ENCODE measurements at regions not wholly inside any gene's neighbourhood (a gene's known extent, or its start where the extent isn't known, plus 50 kb on each side); places are given as distances from the start of the nearest gene placed in this dataset.
"Not testable (repeated sequence)": the region's sequence is repeated elsewhere in the genome, so short reads cannot be mapped to it uniquely, and the experiment has no call there.

DNA sequence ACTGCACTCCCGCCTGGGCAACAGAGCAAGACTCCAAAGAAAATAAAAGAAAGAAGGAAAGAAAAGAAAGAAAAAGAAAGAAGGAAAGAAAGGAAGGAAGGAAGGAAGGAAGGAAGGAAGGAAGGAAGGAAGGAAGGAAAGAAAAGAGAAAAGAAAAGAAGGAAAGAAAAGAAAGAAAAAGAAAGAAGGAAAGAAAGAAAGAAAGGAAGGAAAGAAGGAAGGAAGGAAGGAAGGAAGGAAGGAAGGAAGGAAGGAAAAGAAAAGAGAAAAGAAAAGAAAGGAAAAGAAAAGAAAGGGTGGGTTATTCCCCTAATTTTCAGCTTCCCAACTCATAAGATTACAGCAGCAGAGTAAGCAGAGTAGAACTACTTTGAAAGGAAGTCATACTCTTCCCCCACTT, 64.4 kb downstream of the TMEM200C start:
- H3K27ac Mint-ChIP-seq, H3K4me1 Mint-ChIP-seq, H3K4me3 Mint-ChIP-seq, ATAC-seq, H3K36me3 Mint-ChIP-seq, H3K9me3 Mint-ChIP-seq, H3K27me3 Mint-ChIP-seq: not testable (repeated sequence)

DNA sequence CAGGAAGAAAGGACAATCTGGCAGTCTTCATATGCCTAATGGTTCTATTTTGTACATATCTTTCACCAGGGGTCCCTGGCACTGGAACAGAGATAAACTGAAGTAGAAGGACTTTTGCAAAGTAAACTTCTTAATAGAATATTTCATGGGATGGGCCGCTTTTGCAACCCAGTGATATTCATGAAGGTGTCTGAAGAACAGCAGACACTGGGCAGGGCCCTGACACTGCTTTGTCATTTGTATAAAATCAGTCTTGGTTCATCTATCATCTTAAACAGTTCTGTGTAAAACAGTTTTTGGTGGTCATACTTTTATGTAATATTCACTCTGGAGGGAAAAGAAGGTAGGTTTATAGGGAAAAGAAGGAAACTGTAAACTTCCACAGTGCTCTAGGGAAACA, 66.4 kb downstream of the TMEM200C start:
- no peaks in the 10 kb centered on the region for H3K36me3 Mint-ChIP-seq
- H3K4me3 Mint-ChIP-seq, result no peak overlapping the region
- no peak for ATAC-seq
- peaks cover 2% of the 10 kb centered on the region for H3K9me3 Mint-ChIP-seq
- no peak overlapping the region for H3K27ac Mint-ChIP-seq
- no peaks in the 10 kb centered on the region for H3K4me1 Mint-ChIP-seq
- H3K27me3 Mint-ChIP-seq, result peaks cover 9% of the 10 kb centered on the region

DNA sequence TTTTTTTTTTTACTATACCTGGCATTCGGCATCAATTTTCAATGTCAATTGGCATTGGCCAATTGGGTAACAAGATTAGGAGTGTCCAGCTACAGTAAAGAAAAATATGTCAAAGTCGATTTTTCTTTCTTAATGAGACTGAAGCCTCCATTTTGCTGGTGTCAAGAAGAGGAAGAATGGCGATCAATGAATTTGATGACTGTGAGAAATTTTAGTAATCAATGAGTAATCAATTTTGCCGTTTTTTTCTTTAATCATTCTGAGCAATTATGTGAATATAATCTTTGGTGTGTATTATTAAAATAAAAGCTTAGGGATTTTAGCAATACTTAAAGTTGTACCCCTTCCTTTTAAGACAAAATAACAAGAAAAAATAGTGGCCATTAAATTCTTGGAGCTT, 69.7 kb downstream of the TMEM200C start:
- Mint-ChIP-seq H3K4me1 (no peaks in the 10 kb centered on the region), H3K9me3 (peaks cover 2% of the 10 kb centered on the region), H3K27me3 (peaks cover 3% of the 10 kb centered on the region), H3K4me3 (no peak overlapping the region), H3K36me3 (no peaks in the 10 kb centered on the region), H3K27ac (no peak overlapping the region)
- ATAC-seq, result no peak

DNA sequence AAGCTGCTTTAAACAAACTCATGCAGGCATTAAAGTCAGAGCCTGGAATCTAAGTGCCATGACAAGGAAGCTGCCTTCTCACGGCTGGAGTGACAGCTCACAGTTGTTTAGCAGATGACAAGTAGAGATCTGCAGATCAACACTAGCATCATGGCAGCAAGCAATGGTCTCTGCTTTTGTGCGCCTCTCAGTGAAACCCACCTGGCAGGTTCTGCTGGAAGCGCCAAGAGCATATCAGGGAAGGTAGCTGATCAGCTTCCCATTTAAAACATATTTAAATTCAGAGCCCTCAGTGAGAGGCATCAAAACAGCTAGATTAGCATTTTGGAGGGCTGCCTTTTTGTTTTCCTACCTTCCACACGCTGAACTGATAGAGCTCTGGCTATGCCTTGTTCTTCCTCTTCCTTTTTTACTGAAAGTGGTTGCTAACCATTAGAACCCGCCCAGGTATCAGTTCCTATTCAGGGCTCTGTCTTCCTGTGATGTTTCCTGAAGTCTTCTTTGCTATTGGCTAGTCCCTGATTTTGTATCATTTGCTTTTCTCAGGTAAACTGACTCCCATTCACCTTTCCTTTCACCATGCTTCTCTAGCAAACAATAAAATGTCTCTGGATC, 70.8 kb downstream of the TMEM200C start:
- Mint-ChIP-seq H3K36me3 (no peaks in the 10 kb centered on the region), H3K9me3 (peaks cover 2% of the 10 kb centered on the region), H3K27ac (no peak overlapping the region), H3K4me3 (no peak overlapping the region), H3K27me3 (no peaks in the 10 kb centered on the region), H3K4me1 (no peaks in the 10 kb centered on the region)
- no peak for ATAC-seq

DNA sequence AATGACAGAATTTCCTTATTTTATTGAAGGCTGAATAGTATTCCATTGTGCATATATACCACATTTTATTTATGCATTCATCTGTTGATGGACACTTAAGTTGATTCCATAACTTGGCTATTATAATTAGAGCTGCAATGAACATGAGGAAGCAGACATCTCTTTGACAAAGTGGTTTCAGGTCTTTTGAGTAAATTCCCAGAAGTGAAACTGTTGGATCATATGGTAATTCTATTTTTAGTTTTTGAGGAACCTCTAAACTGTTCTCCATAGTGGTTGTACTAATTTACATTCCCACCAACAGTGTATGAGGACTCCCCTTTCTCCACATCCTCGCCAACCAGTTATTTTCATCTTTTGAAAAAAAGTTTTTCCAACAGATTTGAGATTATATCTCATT, 77.5 kb downstream of the TMEM200C start:
- no peak overlapping the region for H3K4me3 Mint-ChIP-seq
- no peaks in the 10 kb centered on the region for H3K9me3 Mint-ChIP-seq
- no peak for ATAC-seq
- H3K27me3 Mint-ChIP-seq, result no peaks in the 10 kb centered on the region
- H3K27ac Mint-ChIP-seq, result no peak overlapping the region
- no peaks in the 10 kb centered on the region for H3K4me1 Mint-ChIP-seq
- no peaks in the 10 kb centered on the region for H3K36me3 Mint-ChIP-seq

DNA sequence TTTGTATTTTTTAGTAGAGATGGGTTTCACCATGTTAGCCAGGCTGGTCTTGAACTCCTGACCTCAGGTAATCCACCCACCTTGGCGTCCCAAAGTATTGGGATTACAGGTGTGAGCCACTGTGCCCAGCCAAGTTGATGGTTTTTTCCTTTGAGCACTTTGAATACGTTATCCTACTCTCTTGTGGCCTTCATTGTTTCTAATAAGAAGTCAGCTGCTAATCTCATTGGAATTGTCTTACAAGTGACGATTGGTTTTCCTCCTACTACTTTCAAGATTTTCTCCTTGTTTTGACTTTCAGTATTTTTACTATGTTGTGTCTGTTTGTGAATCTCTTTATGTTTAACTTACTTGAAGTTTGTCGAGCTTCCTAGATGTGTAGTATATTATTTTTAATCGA, 88.5 kb downstream of the TMEM200C start:
- ATAC-seq, result no peak
- no peak overlapping the region for H3K27ac Mint-ChIP-seq
- H3K4me1 Mint-ChIP-seq, result no peaks in the 10 kb centered on the region
- H3K4me3 Mint-ChIP-seq, result no peak overlapping the region
- H3K27me3 Mint-ChIP-seq, result no peaks in the 10 kb centered on the region
- no peaks in the 10 kb centered on the region for H3K36me3 Mint-ChIP-seq
- H3K9me3 Mint-ChIP-seq, result peaks cover 26% of the 10 kb centered on the region

DNA sequence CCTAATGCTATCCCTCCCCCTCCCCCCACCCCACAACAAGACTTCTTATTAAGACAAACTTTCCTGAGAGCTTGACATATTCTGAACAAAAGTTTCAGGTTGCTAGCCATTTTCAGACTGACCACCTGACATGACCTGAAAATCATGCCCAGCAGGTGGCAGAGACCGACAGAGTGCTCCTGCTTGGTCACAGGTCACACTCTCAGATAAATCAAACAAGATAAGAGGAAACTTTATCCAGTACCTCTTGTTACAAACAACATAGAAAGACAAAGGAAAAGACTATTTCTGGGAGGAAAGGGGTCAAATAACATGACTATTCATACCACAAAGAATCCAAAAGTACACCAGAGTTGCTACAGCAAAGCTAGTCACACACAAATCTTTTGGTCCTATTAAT, 107.4 kb downstream of the TMEM200C start:
- Mint-ChIP-seq H3K27me3 (no peaks in the 10 kb centered on the region), H3K4me3 (no peak overlapping the region), H3K9me3 (peaks cover 9% of the 10 kb centered on the region), H3K4me1 (no peaks in the 10 kb centered on the region), H3K36me3 (no peaks in the 10 kb centered on the region), H3K27ac (no peak overlapping the region)
- ATAC-seq, result no peak

DNA sequence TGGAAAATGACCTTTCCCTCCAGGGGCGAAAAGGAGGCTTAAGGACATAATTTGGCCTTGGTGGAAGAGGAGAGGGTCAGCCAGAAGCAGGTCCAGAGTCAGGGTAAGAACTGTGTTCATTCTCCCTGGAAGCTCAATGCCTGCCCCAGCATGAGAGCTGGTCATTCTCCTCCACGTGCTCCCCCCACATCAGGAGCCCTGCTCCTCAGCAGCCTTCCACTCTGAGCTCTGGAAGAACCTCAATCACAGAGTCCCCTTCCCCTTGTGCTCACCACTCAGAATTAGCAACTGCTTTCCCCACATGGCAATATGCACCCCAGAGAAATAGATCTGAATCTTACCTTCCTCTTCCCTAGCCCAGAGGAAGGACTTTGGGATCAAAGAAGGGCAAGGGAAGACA, 115.4 kb downstream of the TMEM200C start:
- peaks cover 8% of the 10 kb centered on the region for H3K9me3 Mint-ChIP-seq
- H3K4me1 Mint-ChIP-seq, result no peaks in the 10 kb centered on the region
- no peak overlapping the region for H3K27ac Mint-ChIP-seq
- no peak overlapping the region for H3K4me3 Mint-ChIP-seq
- no peaks in the 10 kb centered on the region for H3K36me3 Mint-ChIP-seq
- no peak for ATAC-seq
- H3K27me3 Mint-ChIP-seq, result no peaks in the 10 kb centered on the region

DNA sequence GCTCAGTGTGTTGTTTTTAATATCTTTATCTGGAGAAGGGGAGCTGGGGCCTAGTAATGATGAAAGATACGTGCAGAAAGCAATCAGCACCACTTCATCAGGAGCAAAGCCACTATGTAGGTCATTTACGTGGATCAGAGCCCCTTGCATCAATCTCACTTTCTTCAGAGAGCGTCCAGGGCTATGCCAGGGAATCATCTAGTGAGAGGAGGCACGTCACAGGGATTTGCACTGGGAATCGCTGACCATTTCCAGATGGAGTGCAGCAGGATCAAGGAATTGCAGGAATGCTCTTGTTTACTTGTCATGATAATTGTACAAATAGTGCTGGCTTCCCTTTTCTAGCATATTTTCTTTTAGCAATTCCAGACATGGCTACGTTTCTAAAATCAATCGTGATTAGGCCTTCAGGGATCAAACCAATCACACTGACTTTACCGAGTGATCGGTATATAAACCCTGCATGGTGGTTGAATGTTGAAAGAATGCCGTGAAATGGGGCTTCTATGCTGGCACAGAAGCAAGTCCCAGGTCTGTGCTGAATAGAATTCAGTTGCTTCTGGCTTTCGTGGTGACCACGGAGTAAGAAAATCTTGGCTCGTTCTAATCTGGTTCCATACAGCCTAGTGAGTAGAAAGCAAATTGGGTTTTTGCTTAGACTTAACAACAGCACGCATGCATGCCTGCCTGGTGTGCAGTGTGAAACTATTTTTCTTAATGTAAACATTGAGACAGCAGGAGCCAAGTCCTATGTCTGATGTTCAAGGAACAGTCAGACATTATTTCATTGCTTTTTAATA, 122.8 kb downstream of the TMEM200C start:
- Mint-ChIP-seq H3K27me3 (no peaks in the 10 kb centered on the region), H3K4me1 (no peaks in the 10 kb centered on the region), H3K27ac (no peak overlapping the region), H3K4me3 (no peak overlapping the region), H3K36me3 (no peaks in the 10 kb centered on the region), H3K9me3 (peaks cover 8% of the 10 kb centered on the region)
- no peak for ATAC-seq

DNA sequence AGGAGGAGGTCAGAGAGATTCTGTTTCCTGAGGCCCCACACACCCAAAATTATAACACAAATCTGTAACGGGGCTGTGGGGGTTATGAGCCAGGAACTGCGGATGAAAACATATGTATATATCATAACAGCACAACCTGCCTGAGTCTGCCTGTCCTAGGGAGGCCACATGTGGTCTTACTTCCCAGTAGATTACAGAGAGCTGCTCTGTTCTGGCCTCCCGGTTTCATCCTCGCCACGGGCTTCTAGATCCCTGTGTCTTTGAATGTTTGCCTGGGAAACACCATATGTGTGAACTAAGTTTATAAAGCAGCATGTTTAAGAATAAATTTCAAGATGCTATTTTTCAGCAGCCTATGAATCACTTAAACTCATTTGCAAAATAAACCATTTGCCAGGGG, 124.0 kb downstream of the TMEM200C start:
- Mint-ChIP-seq H3K27ac (no peak overlapping the region), H3K27me3 (no peaks in the 10 kb centered on the region), H3K36me3 (no peaks in the 10 kb centered on the region), H3K4me3 (no peak overlapping the region), H3K9me3 (peaks cover 3% of the 10 kb centered on the region), H3K4me1 (no peaks in the 10 kb centered on the region)
- ATAC-seq, result no peak

DNA sequence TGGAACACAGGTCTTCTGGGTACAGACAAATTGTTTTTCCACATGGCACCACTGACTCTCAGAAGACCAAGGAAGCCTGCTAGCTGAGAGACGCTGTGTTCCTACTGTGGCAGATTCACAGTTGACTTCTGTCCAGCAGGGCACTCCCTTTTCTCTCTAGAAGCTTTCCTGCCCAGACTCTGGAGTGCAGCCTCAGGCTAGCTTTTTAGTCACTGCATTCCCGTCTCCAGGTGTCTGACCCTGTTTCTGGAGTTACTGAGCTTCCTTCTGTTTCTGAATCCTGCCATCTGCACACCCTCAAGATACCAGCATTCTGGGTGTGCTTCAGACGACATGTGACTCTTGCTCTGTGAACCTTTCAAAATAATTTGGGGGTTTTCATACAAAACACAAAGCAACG, 125.1 kb downstream of the TMEM200C start:
- no peak for ATAC-seq
- Mint-ChIP-seq H3K4me3 (no peak overlapping the region), H3K9me3 (peaks cover 3% of the 10 kb centered on the region), H3K27me3 (no peaks in the 10 kb centered on the region), H3K27ac (no peak overlapping the region), H3K4me1 (no peaks in the 10 kb centered on the region), H3K36me3 (no peaks in the 10 kb centered on the region)

DNA sequence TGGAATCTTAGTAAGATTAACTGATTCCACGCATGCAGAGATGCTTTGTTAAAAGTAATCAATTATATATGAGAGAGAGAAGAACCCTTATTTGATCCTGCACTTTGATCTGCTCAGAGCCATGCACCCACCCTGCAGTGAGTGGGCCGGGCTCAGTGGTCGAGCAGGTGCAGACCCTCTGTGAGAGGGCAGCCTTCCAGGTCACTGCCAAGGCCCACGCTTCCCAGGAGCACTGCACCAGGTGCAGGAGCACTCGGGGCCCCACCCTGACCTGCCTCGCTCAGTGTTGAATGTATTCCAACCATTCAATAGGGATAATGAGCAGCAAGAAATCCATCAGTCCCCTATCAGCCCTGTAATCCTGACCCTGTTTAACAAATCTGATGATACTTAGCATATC, 126.9 kb downstream of the TMEM200C start:
- Mint-ChIP-seq H3K27me3 (no peaks in the 10 kb centered on the region), H3K4me1 (no peaks in the 10 kb centered on the region), H3K9me3 (no peaks in the 10 kb centered on the region), H3K36me3 (no peaks in the 10 kb centered on the region), H3K27ac (no peak overlapping the region), H3K4me3 (no peak overlapping the region)
- no peak for ATAC-seq

DNA sequence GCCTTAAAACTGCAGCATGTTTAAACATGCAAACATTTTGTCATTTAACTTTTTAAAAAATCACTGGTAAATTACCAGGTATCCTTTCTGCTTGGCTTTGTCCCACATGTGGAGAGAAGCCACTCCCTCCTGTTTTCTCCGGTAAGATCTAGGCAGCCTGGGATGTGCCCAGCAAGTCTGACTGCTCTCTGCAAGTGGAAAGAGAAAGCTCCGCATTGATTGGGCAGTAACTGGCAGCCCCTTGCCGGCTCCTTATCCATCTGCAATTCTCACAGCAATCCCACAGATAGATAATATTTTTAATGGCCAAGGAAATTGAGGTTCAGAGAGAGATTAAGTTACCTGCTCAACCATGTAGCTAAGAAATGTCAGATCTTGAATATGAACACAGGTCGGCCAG, 136.1 kb downstream of the TMEM200C start:
- H3K27me3 Mint-ChIP-seq, result peaks cover 13% of the 10 kb centered on the region

DNA sequence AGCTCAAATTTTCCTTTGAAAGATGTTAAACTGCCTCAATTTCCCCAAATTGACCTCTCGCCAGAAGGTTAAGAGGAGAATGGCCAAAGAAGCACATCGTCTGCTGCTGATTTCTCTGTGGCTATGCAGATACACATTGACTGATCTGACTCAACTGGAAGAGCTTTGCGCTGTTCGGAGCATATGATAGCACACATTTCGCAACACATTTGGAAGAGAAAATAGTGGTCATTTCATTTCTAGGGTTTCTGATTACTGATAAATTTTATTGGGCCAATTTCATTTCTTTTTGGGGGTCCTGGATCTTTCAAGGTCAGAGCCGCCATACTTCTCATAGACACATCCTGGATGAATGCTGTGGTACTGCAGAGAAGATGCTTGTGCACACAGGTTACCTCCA, 138.5 kb downstream of the TMEM200C start:
- Mint-ChIP-seq H3K4me3 (no peak overlapping the region), H3K27ac (no peak overlapping the region), H3K9me3 (no peaks in the 10 kb centered on the region), H3K4me1 (no peaks in the 10 kb centered on the region), H3K36me3 (no peaks in the 10 kb centered on the region), H3K27me3 (peaks cover 13% of the 10 kb centered on the region)
- no peak for ATAC-seq

More for the DNA sequence above, 136.1 kb downstream of the TMEM200C start:
- H3K27ac Mint-ChIP-seq, result no peak overlapping the region
- no peaks in the 10 kb centered on the region for H3K4me1 Mint-ChIP-seq
- H3K36me3 Mint-ChIP-seq, result no peaks in the 10 kb centered on the region
- H3K4me3 Mint-ChIP-seq, result no peak overlapping the region
- no peaks in the 10 kb centered on the region for H3K9me3 Mint-ChIP-seq
- no peak for ATAC-seq

DNA sequence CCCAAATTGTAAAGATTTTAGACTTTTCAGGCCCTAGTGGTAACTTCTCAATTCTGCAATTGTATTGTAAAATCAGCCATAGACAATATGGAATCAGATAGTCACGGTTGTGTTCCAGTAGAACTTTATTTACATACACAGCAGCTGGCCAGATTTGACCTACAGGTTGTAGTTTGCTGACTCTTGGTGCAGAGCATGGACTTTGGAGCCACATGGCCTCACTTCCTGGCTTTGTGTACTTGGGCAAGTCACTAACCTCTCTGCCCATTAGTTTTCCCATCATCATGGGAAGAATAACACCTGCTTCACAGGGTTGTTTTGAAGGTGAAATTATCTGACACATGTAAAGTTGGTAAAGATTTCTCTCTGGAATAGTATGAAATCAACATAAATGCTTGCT, 147.6 kb downstream of the TMEM200C start:
- Mint-ChIP-seq H3K27ac (no peak overlapping the region), H3K4me3 (no peak overlapping the region), H3K27me3 (no peaks in the 10 kb centered on the region), H3K4me1 (no peaks in the 10 kb centered on the region), H3K36me3 (no peaks in the 10 kb centered on the region), H3K9me3 (no peaks in the 10 kb centered on the region)
- no peak for ATAC-seq

DNA sequence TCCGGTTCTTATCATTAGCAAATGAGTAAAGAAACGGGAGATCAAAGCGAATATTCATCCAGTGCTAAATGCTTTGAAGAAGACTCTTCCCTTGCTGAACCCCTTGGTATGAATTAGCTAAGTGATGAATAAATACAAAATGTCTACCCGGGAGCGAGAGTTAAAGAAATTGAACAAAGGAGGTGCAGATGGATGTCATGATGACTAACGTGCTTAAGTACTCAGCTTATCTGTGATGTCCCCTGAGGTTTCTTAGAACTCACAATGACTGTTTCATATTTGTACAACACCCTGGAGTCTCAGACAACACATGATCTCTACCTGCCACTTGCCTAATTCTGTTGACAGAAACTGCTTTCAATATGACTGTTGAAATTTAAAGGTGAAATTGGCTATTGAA, 148.5 kb downstream of the TMEM200C start:
- no peaks in the 10 kb centered on the region for H3K36me3 Mint-ChIP-seq

More for the DNA sequence above, 148.5 kb downstream of the TMEM200C start:
- H3K27me3 Mint-ChIP-seq, result no peaks in the 10 kb centered on the region
- no peak overlapping the region for H3K4me3 Mint-ChIP-seq
- H3K4me1 Mint-ChIP-seq, result no peaks in the 10 kb centered on the region
- no peak overlapping the region for H3K27ac Mint-ChIP-seq
- H3K9me3 Mint-ChIP-seq, result no peaks in the 10 kb centered on the region
- ATAC-seq, result no peak
